22Rv1 (cell line): ENCODE measurements at regions not wholly inside any gene's neighbourhood (a gene's known extent, or its start where the extent isn't known, plus 50 kb on each side); places are given as distances from the start of the nearest gene placed in this dataset.

Experiments used
- CTCF ChIP-seq: fragments of 450-650 bp; IDR thresholded peaks from 2 replicates; pipeline ENCODE4 v1.5.1; 2017; ENCODE audit warnings: mild to moderate bottlenecking
- ZFX ChIP-seq: fragments of 450-650 bp; IDR thresholded peaks from 2 replicates; pipeline ENCODE4 v1.6.1; 2017; ENCODE audit warnings: antibody characterized with exemption, borderline replicate concordance

DNA sequence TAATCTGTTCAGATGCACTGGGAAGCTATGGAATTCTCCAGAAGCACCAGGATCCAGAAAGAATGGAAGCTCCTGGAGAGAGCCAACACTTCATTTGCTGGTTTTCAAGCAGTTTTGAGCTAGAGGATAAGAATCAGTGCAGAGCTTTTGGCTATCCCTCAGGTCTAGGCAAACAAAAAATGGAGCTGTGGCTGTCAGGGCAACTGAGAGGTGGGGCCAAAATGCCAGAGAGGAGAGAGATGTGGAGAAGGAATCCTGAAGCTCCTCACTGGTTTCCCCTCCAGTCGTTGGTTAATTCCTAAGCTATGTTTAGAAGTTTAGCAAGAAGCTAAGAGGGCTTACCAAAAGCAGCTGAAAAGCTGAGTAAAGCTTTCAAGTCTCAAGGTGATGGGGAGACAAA lies 294.2 kb upstream of the JARID2 start:
- TF ChIP-seq CTCF, result no peak
- TF ChIP-seq ZFX, result no peak
